ENCODE measurements at regions not wholly inside any gene's neighbourhood (a gene's known extent, or its start where the extent isn't known, plus 50 kb on each side); places are given as distances from the start of the nearest gene placed in this dataset.

GRCh38 chr14:96931751-96932150 is 134.6 kb downstream of the VRK1 start:
- ChIA-PET CTCF (no interaction called here), POLR2A (no interaction called here)
- H3K27me3 ChIP-seq (replicated peaks in 1 of 2; ENCODE audit: control insufficient read depth in 2 of 2, extremely low read depth in 1 of 2, insufficient read depth in 2 of 2, low read length in 1 of 2): no peaks in the 10 kb centered on the region
- Mint-ChIP-seq H3K27me3 (no peaks in the 10 kb centered on the region), H3K4me1 (no peaks in the 10 kb centered on the region), H3K36me3 (peaks cover 10% of the 10 kb centered on the region), H3K27ac (no peak overlapping the region), H3K4me3 (no peak overlapping the region), H3K9me3 (no peaks in the 10 kb centered on the region)
- ATAC-seq (replicated peaks in 1 of 4) (no peak), DNase-seq (no peak)
- no peak overlapping the region for H3K27ac ChIP-seq (ENCODE audit: low read length)
- no peaks in the 10 kb centered on the region for H3K9me3 ChIP-seq
- H3K4me3 ChIP-seq (ENCODE audit: control insufficient read depth in 1 of 2, extremely low read depth in 1 of 2, low read length in 1 of 2): no peak overlapping the region
- H3K4me1 ChIP-seq (ENCODE audit: control insufficient read depth in 1 of 2, extremely low read depth in 1 of 2, insufficient read depth in 2 of 2, low read length in 2 of 2): no peaks in the 10 kb centered on the region
- 96% methylated on average over 13 of the region's 17 CpGs for WGBS (ENCODE audit: insufficient coverage)
- H3K36me3 ChIP-seq (ENCODE audit: control insufficient read depth in 2 of 2, extremely low read depth in 1 of 2, insufficient read depth in 1 of 2, low read length in 1 of 2): no peaks in the 10 kb centered on the region

GRCh38 chr14:96934638-96935330 is 137.6 kb downstream of the VRK1 start:
- 83% methylated on average over 6 of the region's 13 CpGs for WGBS (ENCODE audit: insufficient coverage)
- Mint-ChIP-seq H3K27me3 (peaks cover 0 to 4% of the 10 kb centered on the region in 2 donors), H3K4me1 (no peaks in the 10 kb centered on the region), H3K27ac (no peak overlapping the region), H3K4me3 (no peak overlapping the region), H3K9me3 (no peaks in the 10 kb centered on the region), H3K36me3 (peaks cover 7% of the 10 kb centered on the region)
- Histone ChIP-seq H3K9me3 (no peaks in the 10 kb centered on the region), H3K4me3 (ENCODE audit: control insufficient read depth in 1 of 2, extremely low read depth in 1 of 2, low read length in 1 of 2) (no peak overlapping the region), H3K27me3 (replicated peaks in 1 of 2; ENCODE audit: control insufficient read depth in 2 of 2, extremely low read depth in 1 of 2, insufficient read depth in 2 of 2, low read length in 1 of 2) (peaks cover 0 to 10% of the 10 kb centered on the region in 2 experiments), H3K4me1 (ENCODE audit: control insufficient read depth in 1 of 2, extremely low read depth in 1 of 2, insufficient read depth in 2 of 2, low read length in 2 of 2) (no peaks in the 10 kb centered on the region), H3K27ac (ENCODE audit: low read length) (no peak overlapping the region), H3K36me3 (ENCODE audit: control insufficient read depth in 2 of 2, extremely low read depth in 1 of 2, insufficient read depth in 1 of 2, low read length in 1 of 2) (no peaks in the 10 kb centered on the region)
- no peak for DNase-seq
- ChIA-PET CTCF (no interaction called here), POLR2A (no interaction called here)
- ATAC-seq (replicated peaks in 1 of 4): no peak

GRCh38 chr14:96938946-96939345 is 141.8 kb downstream of the VRK1 start:
- DNase-seq: no peak
- H3K9me3 Mint-ChIP-seq: no peaks in the 10 kb centered on the region
- no peaks in the 10 kb centered on the region for H3K4me1 ChIP-seq (ENCODE audit: control insufficient read depth in 1 of 2, extremely low read depth in 1 of 2, insufficient read depth in 2 of 2, low read length in 2 of 2)
- H3K4me3 ChIP-seq (ENCODE audit: control insufficient read depth in 1 of 2, extremely low read depth in 1 of 2, low read length in 1 of 2): no peak overlapping the region
- H3K27me3 ChIP-seq (replicated peaks in 1 of 2; ENCODE audit: control insufficient read depth in 2 of 2, extremely low read depth in 1 of 2, insufficient read depth in 2 of 2, low read length in 1 of 2): peaks cover 0 to 12% of the 10 kb centered on the region in 2 experiments
- H3K36me3 ChIP-seq (ENCODE audit: control insufficient read depth in 2 of 2, extremely low read depth in 1 of 2, insufficient read depth in 1 of 2, low read length in 1 of 2): no peaks in the 10 kb centered on the region
- peaks cover 0 to 4% of the 10 kb centered on the region in 2 donors for H3K27me3 Mint-ChIP-seq
- ChIA-PET CTCF (no interaction called here), POLR2A (no interaction called here)
- peaks cover 2% of the 10 kb centered on the region for H3K36me3 Mint-ChIP-seq
- no peaks in the 10 kb centered on the region for H3K4me1 Mint-ChIP-seq
- H3K27ac ChIP-seq (ENCODE audit: low read length): no peak overlapping the region
- no peak overlapping the region for H3K27ac Mint-ChIP-seq
- no peaks in the 10 kb centered on the region for H3K9me3 ChIP-seq
- H3K4me3 Mint-ChIP-seq: no peak overlapping the region
- 100% methylated on average over 2 of the region's 7 CpGs for WGBS (ENCODE audit: insufficient coverage)
- no peak for ATAC-seq (replicated peaks in 1 of 4)

- H3K9me3 Mint-ChIP-seq: no peaks in the 10 kb centered on the region
- H3K4me3 Mint-ChIP-seq: no peak overlapping the region
- peaks cover 0 to 4% of the 10 kb centered on the region in 2 donors for H3K27me3 Mint-ChIP-seq
- Histone ChIP-seq H3K9me3 (no peaks in the 10 kb centered on the region), H3K4me3 (ENCODE audit: control insufficient read depth in 1 of 2, extremely low read depth in 1 of 2, low read length in 1 of 2) (no peak overlapping the region), H3K36me3 (ENCODE audit: control insufficient read depth in 2 of 2, extremely low read depth in 1 of 2, insufficient read depth in 1 of 2, low read length in 1 of 2) (no peaks in the 10 kb centered on the region), H3K27me3 (replicated peaks in 1 of 2; ENCODE audit: control insufficient read depth in 2 of 2, extremely low read depth in 1 of 2, insufficient read depth in 2 of 2, low read length in 1 of 2) (peaks cover 0 to 12% of the 10 kb centered on the region in 2 experiments), H3K27ac (ENCODE audit: low read length) (no peak overlapping the region), H3K4me1 (ENCODE audit: control insufficient read depth in 1 of 2, extremely low read depth in 1 of 2, insufficient read depth in 2 of 2, low read length in 2 of 2) (no peaks in the 10 kb centered on the region)
- CTCF ChIA-PET: no interaction called here
- 39% methylated on average over 2 of the region's 3 CpGs for WGBS (ENCODE audit: insufficient coverage)
- no peak for DNase-seq
- H3K36me3 Mint-ChIP-seq: peaks cover 2% of the 10 kb centered on the region
- POLR2A ChIA-PET: no interaction called here
- no peak for ATAC-seq (replicated peaks in 1 of 4)
- H3K27ac Mint-ChIP-seq: no peak overlapping the region
- H3K4me1 Mint-ChIP-seq: peaks cover 0 to 2% (median under 1%) of the 10 kb centered on the region in 3 donors
Measured at GRCh38 chr14:96940009-96940408, 142.8 kb downstream of the VRK1 start.

GRCh38 chr14:96944297-96944696 is 147.1 kb downstream of the VRK1 start:
- Histone ChIP-seq H3K36me3 (ENCODE audit: control insufficient read depth in 2 of 2, extremely low read depth in 1 of 2, insufficient read depth in 1 of 2, low read length in 1 of 2) (no peaks in the 10 kb centered on the region), H3K9me3 (no peaks in the 10 kb centered on the region), H3K27ac (ENCODE audit: low read length) (no peak overlapping the region), H3K4me3 (ENCODE audit: control insufficient read depth in 1 of 2, extremely low read depth in 1 of 2, low read length in 1 of 2) (no peak overlapping the region), H3K4me1 (ENCODE audit: control insufficient read depth in 1 of 2, extremely low read depth in 1 of 2, insufficient read depth in 2 of 2, low read length in 2 of 2) (peaks cover 0 to 7% of the 10 kb centered on the region in 2 experiments), H3K27me3 (replicated peaks in 1 of 2; ENCODE audit: control insufficient read depth in 2 of 2, extremely low read depth in 1 of 2, insufficient read depth in 2 of 2, low read length in 1 of 2) (peaks cover 0 to 7% of the 10 kb centered on the region in 2 experiments)
- no peak for ATAC-seq (replicated peaks in 1 of 4)
- Mint-ChIP-seq H3K36me3 (peaks cover 8% of the 10 kb centered on the region), H3K4me3 (no peak overlapping the region), H3K27me3 (no peaks in the 10 kb centered on the region), H3K4me1 (peaks cover 13 to 19% (median 15%) of the 10 kb centered on the region in 3 donors), H3K9me3 (peaks cover 0 to 4% (median 0%) of the 10 kb centered on the region in 3 donors), H3K27ac (no peak overlapping the region)
- WGBS (ENCODE audit: insufficient coverage): 82% methylated on average over 5 of the region's 6 CpGs
- no peak for DNase-seq
- ChIA-PET CTCF (no interaction called here), POLR2A (no interaction called here)

GRCh38 chr14:96945721-96946120 is 148.5 kb downstream of the VRK1 start:
- H3K9me3 Mint-ChIP-seq: peaks cover 0 to 4% (median 0%) of the 10 kb centered on the region in 3 donors
- H3K27me3 ChIP-seq (replicated peaks in 1 of 2; ENCODE audit: control insufficient read depth in 2 of 2, extremely low read depth in 1 of 2, insufficient read depth in 2 of 2, low read length in 1 of 2): no peaks in the 10 kb centered on the region
- no peak overlapping the region for H3K27ac ChIP-seq (ENCODE audit: low read length)
- peak overlapping the region in 1 of 2 donors; percentile 44 for H3K27ac Mint-ChIP-seq
- H3K36me3 Mint-ChIP-seq: peaks cover 8% of the 10 kb centered on the region
- 50% methylated on average over 6 of the region's 7 CpGs for WGBS (ENCODE audit: insufficient coverage)
- ChIA-PET CTCF (no interaction called here), POLR2A (no interaction called here)
- no peak overlapping the region for H3K4me3 Mint-ChIP-seq
- H3K27me3 Mint-ChIP-seq: no peaks in the 10 kb centered on the region
- ATAC-seq (replicated peaks in 1 of 4) (no peak), DNase-seq (no peak)
- H3K4me3 ChIP-seq (ENCODE audit: control insufficient read depth in 1 of 2, extremely low read depth in 1 of 2, low read length in 1 of 2): no peak overlapping the region
- H3K9me3 ChIP-seq: no peaks in the 10 kb centered on the region
- peaks cover 0 to 13% of the 10 kb centered on the region in 2 experiments for H3K4me1 ChIP-seq (ENCODE audit: control insufficient read depth in 1 of 2, extremely low read depth in 1 of 2, insufficient read depth in 2 of 2, low read length in 2 of 2)
- peaks cover 19 to 29% (median 26%) of the 10 kb centered on the region in 3 donors for H3K4me1 Mint-ChIP-seq
- H3K36me3 ChIP-seq (ENCODE audit: control insufficient read depth in 2 of 2, extremely low read depth in 1 of 2, insufficient read depth in 1 of 2, low read length in 1 of 2): no peaks in the 10 kb centered on the region
